H54 (cell line): ENCODE measurements at regions not wholly inside any gene's neighbourhood (a gene's known extent, or its start where the extent isn't known, plus 50 kb on each side); places are given as distances from the start of the nearest gene placed in this dataset.

Experiments used
- DNase-seq: peaks from one replicate; pipeline ENCODE4 v3.0.0; 2011; ENCODE audit warnings: low spot score, mixed read lengths; ENCODE audit not compliant: insufficient read length
- FAIRE-seq: peaks from 3 replicates; lab custom pipeline; 2011; peaks lifted over from hg19 to GRCh38; lab: Jason Lieb, UNC
- POLR2A ChIP-seq: IDR thresholded peaks from 2 replicates; pipeline ENCODE4 v1.6.1; 2011; ENCODE audit warnings: low read depth, mild to moderate bottlenecking, low read length

DNA sequence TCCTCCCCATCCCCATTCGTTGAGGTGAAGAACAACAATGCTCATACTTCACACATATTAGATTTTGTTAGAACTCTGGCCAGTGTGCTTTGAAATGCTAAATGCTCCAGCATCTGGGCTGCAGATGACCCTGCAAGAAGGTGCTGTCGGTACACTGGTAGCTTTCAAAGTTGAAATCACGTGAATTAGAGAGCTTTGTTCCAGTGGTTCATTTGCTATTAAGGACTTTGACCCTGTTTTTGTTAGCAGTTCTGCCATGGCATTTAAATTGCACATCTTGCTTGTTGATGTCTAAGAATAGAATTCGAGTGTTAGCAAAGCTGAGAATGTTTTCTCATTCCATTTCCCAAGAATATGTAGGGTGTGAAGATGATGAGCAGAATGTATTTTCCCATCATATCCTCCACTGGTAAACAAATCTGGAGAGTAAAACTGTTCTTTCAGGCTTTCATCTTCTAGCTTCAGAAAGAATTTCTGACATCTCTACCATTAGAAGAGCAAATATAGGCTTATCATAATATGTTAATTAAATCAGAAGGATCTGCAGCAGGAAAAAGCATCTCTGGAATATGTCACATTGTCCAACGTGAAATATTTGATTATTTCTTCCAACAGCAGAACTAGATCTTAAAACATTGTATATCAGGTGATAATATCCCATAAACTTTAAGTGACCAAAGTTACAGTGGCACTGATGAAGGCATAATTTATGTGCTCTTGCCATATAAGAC, 98.8 kb upstream of the PDE3A start:
- DNase-seq, result no peak
- TF ChIP-seq POLR2A, result no peak
- no peak for FAIRE-seq

DNA sequence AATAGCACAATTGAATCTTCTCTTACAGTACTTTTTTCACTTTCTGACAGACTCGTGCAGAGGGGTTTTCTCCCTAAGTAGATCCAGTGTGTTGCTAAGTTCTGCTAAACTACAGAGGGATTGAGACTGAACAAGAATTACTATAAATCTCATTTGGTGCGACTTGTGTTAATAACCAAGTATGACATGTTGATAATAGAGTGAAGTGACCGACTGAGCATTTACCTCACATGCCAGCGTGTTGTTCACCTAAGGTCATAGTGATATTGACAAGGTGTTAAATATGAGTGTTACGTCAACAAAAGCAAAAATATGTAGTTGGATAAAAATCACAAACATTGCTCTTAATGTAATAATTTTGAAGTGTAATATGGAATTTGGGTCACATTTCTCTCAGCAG, 97.8 kb upstream of the PDE3A start:
- FAIRE-seq, result no peak
- TF ChIP-seq POLR2A, result no peak

DNA sequence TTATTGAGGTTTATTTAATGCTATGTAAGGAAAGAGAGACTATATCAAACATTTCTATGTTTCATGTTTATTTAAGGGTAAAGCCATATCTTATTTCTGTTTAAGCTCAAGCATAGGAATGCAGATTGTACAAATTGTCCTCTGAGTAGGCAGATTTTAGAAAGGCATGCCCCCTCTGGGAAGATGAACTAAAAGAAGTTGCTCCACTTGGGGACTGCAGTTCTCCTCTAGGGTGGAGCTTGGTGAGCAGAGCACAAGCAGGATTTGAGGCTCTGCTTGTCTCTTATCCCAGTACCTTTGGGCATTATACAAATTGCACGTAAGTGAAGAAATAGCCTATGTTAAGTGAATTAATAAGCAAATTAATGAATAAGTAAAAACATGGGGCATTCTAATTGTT, 96.2 kb upstream of the PDE3A start:
- no peak for FAIRE-seq
- no peak for DNase-seq
- no peak for TF ChIP-seq POLR2A

More for the DNA sequence above, 97.8 kb upstream of the PDE3A start:
- no peak for DNase-seq

DNA sequence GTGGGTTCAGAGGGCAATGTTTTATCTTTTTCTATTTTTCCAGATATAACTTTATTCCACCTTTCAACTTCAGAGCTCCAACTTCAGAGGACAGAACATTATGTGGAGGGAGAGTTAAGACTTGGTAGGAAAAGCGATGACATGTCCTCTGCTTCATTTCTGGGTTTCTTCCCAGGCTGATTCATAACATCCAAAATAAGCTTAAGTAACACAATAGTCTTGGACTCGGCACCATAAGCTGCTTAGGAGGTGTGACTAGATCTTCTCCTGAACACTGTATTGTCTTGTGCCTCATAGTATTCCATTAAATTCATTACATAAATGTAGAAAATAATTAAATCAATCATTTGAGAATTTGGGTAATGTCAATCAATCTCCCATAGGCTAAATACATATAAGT, 95.5 kb upstream of the PDE3A start:
- TF ChIP-seq POLR2A, result no peak
- FAIRE-seq (no peak), DNase-seq (no peak)

DNA sequence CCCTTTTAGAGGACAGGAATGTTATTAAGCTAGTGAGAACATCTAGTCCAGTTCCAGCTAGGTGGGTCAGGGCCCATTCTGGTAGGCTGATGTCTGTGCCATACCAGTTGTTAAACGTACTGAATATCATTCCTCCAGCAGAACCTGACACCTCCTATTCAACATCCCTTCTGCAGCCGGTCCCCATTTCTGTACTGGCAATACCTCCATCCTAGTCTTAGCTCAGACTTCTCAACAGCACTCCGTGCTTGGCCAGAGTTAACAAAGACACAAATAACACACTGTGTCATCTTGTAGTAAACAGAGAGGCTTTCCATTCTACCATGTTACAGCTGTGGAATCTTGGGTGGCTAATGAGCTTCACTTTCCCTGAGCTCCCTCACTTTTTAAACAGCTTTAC, 94.3 kb upstream of the PDE3A start:
- no peak for FAIRE-seq
- DNase-seq, result no peak
- TF ChIP-seq POLR2A, result no peak

DNA sequence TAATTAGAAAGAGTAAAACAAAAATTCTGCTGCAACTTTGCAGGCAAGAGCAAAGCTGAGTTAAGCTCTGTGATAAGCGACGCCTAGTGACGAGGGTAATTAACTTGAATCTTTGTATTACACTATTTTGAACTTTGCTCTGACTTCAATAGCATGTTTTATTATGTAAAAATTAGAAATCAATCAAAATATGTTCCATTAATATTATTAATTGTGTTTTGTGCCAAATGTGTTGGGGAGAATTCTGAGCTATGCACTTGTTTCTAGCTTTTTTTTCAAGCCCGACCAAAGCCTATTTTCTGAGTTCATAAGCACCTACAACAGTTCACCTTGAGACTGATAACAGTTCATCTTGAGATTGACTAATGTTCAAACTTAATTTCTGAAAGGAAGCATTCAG, 90.1 kb upstream of the PDE3A start:
- no peak for TF ChIP-seq POLR2A
- FAIRE-seq (no peak), DNase-seq (no peak)

DNA sequence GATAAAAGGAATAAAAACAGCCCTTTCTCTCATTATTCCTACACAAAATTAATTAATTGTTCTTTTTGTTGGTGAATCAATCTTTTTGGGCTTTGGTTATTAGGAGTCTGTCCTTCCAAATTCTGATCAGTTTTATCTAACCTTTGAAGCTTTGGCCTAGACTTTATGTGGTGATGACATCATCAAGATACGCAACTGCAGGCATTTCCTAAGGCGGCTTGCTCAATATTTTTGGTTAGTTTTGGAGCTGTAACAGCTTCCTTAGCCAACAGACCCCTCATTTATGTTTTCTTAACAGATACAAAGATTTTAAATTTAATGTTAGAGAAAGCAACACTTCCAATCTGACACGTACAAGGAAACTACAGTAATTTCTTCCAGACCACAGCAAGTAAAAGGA, 87.8 kb upstream of the PDE3A start:
- DNase-seq, result no peak
- no peak for FAIRE-seq
- no peak for TF ChIP-seq POLR2A

DNA sequence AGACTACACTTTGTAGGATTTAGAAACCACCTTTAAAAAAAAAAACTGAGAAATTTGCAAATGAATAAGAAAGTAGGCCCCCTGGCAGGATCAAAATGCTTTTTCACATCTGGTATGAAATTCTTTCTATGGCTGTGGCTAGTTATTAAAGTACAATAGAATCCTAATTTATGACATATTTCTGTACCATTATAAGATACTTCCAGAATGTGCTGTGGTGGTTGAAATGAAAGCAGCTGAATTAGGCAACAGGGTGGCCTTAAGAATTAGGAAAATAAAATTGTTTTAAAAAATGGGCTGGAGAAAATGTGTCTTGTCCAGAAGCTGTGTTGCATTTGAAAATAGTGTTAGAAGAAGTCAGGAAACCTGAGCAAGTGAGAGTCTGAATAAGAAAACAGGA, 85.9 kb upstream of the PDE3A start:
- FAIRE-seq, result no peak
- no peak for DNase-seq
- no peak for TF ChIP-seq POLR2A

DNA sequence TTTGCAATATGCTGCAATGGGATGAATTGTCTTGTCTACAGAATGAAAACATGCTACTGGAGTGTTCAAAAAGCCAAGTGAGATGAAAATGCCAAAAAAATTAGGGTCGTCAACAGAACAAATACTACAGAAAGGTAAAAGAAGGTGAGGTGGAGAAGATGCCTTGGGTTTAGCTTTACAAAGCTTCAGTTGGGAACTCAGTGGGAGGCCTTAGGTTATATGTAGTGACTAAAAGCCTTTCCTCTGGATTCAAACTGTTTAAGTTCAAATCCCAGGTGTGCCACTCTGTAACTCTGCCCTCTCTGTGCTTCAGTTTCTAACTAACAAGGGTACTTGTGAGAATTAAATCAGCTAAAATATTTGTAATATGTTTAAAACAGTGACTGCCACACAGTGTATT, 84.9 kb upstream of the PDE3A start:
- DNase-seq, result no peak

DNA sequence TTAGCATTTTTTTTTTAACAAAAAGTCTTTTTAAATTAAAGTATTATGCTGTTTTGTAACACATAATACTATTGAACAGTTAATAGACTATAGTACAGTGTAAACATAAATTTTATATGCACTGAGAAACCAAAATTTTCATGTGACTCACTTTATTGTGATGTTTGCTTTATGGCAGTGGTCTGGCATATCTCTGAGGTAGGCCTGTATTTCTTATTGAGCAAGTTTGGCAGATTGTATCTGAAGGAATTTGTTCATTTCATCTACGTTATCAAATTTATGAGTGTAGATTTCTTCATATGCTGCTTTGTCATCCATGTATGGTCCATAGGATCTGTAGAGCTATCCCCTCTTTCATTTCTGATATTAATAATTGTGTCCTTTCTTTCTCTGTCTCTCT, 78.8 kb upstream of the PDE3A start:
- no peak for TF ChIP-seq POLR2A
- FAIRE-seq (no peak), DNase-seq (no peak)

More for the DNA sequence above, 84.9 kb upstream of the PDE3A start:
- no peak for TF ChIP-seq POLR2A
- FAIRE-seq, result no peak

DNA sequence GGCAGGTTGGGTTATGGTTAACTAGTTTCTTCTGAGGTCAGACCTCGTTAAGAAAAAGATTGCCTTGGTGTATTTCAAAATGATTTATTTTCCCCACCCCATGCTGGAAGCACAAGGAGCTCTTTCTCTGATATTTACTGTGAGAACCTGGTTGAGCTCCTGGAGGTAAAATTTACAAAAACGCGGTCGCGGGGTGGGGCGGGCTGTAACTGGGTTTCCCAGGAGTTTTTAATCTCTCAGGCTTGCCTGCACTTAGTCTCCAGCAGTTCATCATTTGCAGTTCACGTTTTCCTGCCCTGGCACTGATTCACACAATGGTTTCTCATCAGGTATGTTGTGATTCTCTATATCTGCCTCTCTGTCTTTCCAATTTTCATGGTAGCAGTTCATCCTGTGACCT, 67.9 kb upstream of the PDE3A start:
- DNase-seq (no peak), FAIRE-seq (no peak)
- TF ChIP-seq POLR2A, result no peak

DNA sequence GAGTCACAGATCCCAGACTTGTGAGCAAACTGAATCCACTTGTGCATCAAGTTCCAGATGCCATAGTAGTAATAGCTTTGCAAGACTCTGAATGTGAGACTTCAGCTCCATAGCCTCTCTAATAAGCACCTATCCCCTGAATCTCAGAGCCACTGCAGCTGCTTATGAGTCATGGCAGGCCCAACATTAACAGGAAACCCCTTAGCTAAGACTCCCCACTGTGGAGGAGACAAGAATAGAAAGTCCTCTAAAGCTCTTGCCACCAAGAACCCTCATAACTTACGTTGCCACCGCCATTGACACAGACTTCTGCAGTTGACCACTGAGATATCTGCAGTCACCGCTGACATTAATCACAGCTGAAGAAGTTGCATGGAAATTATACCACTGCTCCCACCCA, 62.9 kb upstream of the PDE3A start:
- DNase-seq (no peak), FAIRE-seq (no peak)
- no peak for TF ChIP-seq POLR2A

DNA sequence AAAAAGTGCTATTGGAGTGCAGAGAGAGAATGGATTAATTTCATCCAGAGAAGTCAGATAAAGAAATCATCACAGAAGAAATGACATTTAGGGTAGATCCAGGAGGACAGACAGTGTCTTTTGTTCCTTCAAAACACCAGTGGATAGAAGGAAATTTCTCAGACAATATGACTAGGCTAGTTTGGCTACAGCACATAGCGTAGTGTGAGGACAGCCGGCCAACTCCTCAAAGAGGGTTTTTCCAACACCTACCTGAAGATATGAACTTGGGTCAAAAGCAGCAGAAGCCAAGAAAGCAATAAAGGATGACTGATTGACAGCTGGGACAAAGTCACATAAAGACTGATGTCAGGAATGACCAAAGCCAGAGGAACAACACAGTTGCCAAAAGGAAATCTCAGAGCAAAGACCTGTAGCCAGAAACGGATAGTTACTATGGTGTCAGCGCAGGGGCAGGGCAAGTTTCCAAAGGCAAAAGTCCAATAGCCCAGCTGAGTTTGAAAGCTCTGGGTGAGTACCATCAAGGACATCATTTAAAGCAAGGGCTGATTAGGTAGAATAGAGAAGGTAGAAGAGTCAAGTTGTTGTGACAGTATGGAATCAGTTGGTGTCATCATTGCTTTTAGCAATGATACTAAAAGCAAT, 58.7 kb upstream of the PDE3A start:
- TF ChIP-seq POLR2A, result no peak
- FAIRE-seq, result no peak
- no peak for DNase-seq

DNA sequence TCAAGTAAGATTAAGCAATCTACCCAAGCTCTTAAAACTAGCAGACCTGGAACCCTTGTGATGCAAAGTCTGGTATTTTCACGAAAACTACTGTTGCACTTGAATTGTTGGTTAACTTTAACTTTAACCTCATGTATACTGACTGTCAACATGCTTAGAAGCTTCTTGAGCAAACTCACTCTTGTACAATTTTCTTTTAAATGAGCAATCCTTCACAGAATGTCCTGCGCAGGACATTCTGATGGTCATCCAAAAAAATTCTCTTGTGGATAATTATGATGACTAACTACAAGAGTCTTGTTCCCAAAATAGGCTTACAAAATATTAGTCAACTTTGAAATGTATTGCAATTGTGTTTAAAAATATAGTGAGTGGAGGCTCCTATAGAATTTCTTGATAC, 54.0 kb upstream of the PDE3A start:
- no peak for TF ChIP-seq POLR2A
- DNase-seq (no peak), FAIRE-seq (no peak)

DNA sequence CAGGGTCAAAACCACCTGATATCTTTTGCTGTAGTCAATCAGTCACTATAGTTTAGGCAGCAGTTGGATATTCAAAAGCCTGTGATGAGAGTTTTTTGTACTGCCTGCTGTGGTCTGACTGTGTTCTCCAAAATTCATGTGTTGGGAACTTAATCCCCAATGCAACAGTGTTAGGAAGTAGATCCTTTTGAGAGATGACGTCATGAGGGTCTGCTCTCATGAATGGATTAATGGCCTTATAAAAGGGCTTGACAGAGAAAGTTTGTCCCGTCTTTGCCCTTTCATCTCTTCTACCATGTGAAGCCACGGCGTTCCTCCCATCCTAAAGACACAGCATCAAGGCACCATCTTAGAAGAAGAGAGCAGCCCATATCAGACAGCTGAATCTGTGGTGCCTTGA, 50.8 kb upstream of the PDE3A start:
- DNase-seq, result no peak
- TF ChIP-seq POLR2A, result no peak
- FAIRE-seq, result no peak
